ENCODE measurements at regions not wholly inside any gene's neighbourhood (a gene's known extent, or its start where the extent isn't known, plus 50 kb on each side); places are given as distances from the start of the nearest gene placed in this dataset.

GRCh38 chr2:220446106-220446712 lies 818.8 kb downstream of the SLC4A3 start:
- no peak for TF ChIP-seq CTCF (IDR thresholded peaks at IDR 0.05)
- no peak for TF ChIP-seq POLR2A (IDR thresholded peaks at IDR 0.05)
